ENCODE measurements at regions not wholly inside any gene's neighbourhood (a gene's known extent, or its start where the extent isn't known, plus 50 kb on each side); places are given as distances from the start of the nearest gene placed in this dataset.

- TF ChIP-seq CTCF (IDR thresholded peaks at IDR 0.05; ENCODE audit: low read depth, low read length, poor library complexity, severe bottlenecking) (no peak), EZH2phosphoT487 (IDR thresholded peaks at IDR 0.05; ENCODE audit: borderline replicate concordance, low read length) (no peak)
Observed at GRCh38 chr10:105971460-105971859, 1193.0 kb downstream of the SORCS1 start.
